ENCODE measurements at regions not wholly inside any gene's neighbourhood (a gene's known extent, or its start where the extent isn't known, plus 50 kb on each side); places are given as distances from the start of the nearest gene placed in this dataset.

GRCh38 chr3:66904336-66904735 is 93.8 kb upstream of the KBTBD8 start:
- Histone ChIP-seq H3K27me3 (peaks cover 0 to 6% of the 10 kb centered on the region in 2 donors), H3K36me3 (no peaks in the 10 kb centered on the region), H3K27ac (no peak overlapping the region), H3K9me3 (peaks cover 0 to 13% (median 9%) of the 10 kb centered on the region in 3 donors), H3K4me1 (no peaks in the 10 kb centered on the region), H3K4me3 (no peak overlapping the region)
- no peak for TF ChIP-seq CTCF (IDR thresholded peaks at IDR 0.05)
- intact Hi-C loops (cut with DNase I; ENCODE audit: low total_unique reads) = no loop called here
- no peak for DNase-seq

DNA sequence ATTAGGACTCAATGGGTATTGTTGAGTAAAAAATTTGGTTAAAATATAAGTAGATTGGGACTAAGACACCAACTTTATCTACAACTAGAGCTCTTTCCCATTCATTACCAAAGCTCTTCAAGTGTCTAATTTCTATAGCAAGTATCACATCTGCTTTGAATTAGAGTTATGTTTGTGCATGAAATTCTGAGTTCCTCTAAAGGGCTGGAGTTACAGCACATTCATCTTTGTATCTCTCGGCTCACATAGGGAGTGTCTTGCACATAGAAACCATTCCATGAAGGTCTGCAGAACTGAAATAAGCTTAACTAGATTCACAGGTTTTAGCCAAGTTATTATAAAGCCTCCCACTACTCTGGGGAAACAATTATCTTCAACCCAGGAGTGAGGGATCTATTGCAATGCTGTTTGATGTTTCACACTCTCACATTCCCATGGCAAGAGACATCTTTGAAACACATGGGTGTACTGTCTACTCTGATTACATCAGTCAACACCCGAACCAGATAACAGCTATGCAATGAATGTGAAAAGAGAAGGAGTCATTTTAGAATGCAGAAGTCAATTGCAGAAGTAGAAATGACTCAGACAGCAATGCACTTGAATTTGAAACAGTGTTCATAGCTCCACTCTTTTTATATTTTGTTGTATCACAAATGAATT is 93.1 kb upstream of the KBTBD8 start:
- H3K36me3 ChIP-seq = no peaks in the 10 kb centered on the region
- H3K27me3 ChIP-seq = peaks cover 0 to 6% of the 10 kb centered on the region in 2 donors
- H3K9me3 ChIP-seq = peaks cover 0 to 13% (median 9%) of the 10 kb centered on the region in 3 donors
- no peak overlapping the region for H3K4me3 ChIP-seq
- H3K4me1 ChIP-seq = no peaks in the 10 kb centered on the region
- intact Hi-C loops (cut with DNase I; ENCODE audit: low total_unique reads) = no loop called here
- TF ChIP-seq CTCF (IDR thresholded peaks at IDR 0.05) = no peak
- no peak overlapping the region for H3K27ac ChIP-seq
- DNase-seq = no peak

DNA sequence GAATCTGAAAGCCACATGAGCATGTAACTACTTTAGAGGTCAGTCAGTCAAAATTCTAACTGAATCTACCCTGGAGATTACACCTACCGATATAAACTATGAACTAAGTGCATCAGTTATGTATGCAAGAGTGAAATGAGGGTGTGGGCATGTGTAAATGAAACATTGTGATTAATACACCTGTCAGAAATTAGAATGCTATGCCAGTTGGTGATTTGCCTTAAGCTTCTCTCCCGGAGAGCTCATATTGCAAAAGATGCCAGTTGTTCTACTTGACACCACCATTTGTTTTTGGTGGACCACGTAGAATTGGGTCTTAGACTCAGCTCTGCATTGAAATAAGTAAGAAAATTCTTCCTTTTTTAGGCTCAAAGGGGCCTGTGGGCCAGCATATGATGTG is 91.0 kb upstream of the KBTBD8 start:
- peaks cover 0 to 6% of the 10 kb centered on the region in 2 donors for H3K27me3 ChIP-seq
- no peak overlapping the region for H3K27ac ChIP-seq
- no peak for TF ChIP-seq CTCF (IDR thresholded peaks at IDR 0.05)
- intact Hi-C loops (cut with DNase I; ENCODE audit: low total_unique reads) = no loop called here
- no peak overlapping the region for H3K4me3 ChIP-seq
- no peaks in the 10 kb centered on the region for H3K36me3 ChIP-seq
- no peaks in the 10 kb centered on the region for H3K4me1 ChIP-seq
- H3K9me3 ChIP-seq = no peaks in the 10 kb centered on the region
- no peak for DNase-seq

- Histone ChIP-seq H3K36me3 (no peaks in the 10 kb centered on the region), H3K9me3 (peaks cover 0 to 15% (median 4%) of the 10 kb centered on the region in 3 donors), H3K27me3 (peaks cover 0 to 6% of the 10 kb centered on the region in 2 donors), H3K4me1 (no peaks in the 10 kb centered on the region), H3K27ac (no peak overlapping the region), H3K4me3 (no peak overlapping the region)
- no peak for TF ChIP-seq CTCF (IDR thresholded peaks at IDR 0.05)
- intact Hi-C loops (cut with DNase I; ENCODE audit: low total_unique reads) = no loop called here
- DNase-seq = no peak
Observed at GRCh38 chr3:66910266-66911055, 87.6 kb upstream of the KBTBD8 start.

GRCh38 chr3:66912306-66912705 is 85.8 kb upstream of the KBTBD8 start:
- Histone ChIP-seq H3K4me3 (no peak overlapping the region), H3K36me3 (no peaks in the 10 kb centered on the region), H3K27ac (no peak overlapping the region), H3K27me3 (peaks cover 0 to 2% of the 10 kb centered on the region in 2 donors), H3K4me1 (no peaks in the 10 kb centered on the region), H3K9me3 (peaks cover 0 to 15% (median 4%) of the 10 kb centered on the region in 3 donors)
- intact Hi-C loops (cut with DNase I; ENCODE audit: low total_unique reads) = no loop called here
- no peak for DNase-seq
- no peak for TF ChIP-seq CTCF (IDR thresholded peaks at IDR 0.05)
